ENCODE measurements at regions not wholly inside any gene's neighbourhood (a gene's known extent, or its start where the extent isn't known, plus 50 kb on each side); places are given as distances from the start of the nearest gene placed in this dataset.

DNA sequence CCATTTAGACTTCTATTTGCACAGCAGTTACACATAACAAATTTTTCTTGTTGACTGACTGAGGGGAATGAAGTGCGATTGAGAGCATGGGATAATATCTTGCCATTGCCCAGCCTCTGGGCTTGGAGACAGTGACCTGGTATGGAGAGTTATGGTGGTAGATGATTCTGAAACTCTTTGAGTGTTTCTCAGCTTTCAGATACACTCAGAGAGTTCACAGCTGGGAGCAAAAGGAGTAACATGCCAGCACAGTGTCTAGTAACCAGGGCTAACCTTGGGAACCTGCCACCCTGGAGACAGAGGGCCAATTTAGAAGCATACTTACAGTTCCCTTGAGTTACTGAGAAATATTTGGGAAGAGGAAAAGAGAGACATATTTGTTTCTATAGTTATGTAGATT is 1099.3 kb upstream of the CELF4 start:
- Mint-ChIP-seq H3K27ac (no peak overlapping the region), H3K4me1 (no peaks in the 10 kb centered on the region), H3K27me3 (ENCODE audit: insufficient read depth, low read depth) (no peaks in the 10 kb centered on the region), H3K4me3 (no peak overlapping the region), H3K9me3 (no peaks in the 10 kb centered on the region), H3K36me3 (no peaks in the 10 kb centered on the region)
- no peaks in the 10 kb centered on the region for H3K9me3 ChIP-seq (ENCODE audit: low read depth)
- H3K4me3 ChIP-seq, result no peak overlapping the region
- no peaks in the 10 kb centered on the region for H3K4me1 ChIP-seq
- no peak overlapping the region for H3K9ac ChIP-seq
- no peak overlapping the region for H3K4me2 ChIP-seq
- no peaks in the 10 kb centered on the region for H3K79me2 ChIP-seq (ENCODE audit: low read depth)
- no peaks in the 10 kb centered on the region for H3F3A ChIP-seq (ENCODE audit: low read depth)
- no peak for DNase-seq (ENCODE audit: low spot score)
- H3K27me3 ChIP-seq, result no peaks in the 10 kb centered on the region
- TF ChIP-seq, protein P1, sequence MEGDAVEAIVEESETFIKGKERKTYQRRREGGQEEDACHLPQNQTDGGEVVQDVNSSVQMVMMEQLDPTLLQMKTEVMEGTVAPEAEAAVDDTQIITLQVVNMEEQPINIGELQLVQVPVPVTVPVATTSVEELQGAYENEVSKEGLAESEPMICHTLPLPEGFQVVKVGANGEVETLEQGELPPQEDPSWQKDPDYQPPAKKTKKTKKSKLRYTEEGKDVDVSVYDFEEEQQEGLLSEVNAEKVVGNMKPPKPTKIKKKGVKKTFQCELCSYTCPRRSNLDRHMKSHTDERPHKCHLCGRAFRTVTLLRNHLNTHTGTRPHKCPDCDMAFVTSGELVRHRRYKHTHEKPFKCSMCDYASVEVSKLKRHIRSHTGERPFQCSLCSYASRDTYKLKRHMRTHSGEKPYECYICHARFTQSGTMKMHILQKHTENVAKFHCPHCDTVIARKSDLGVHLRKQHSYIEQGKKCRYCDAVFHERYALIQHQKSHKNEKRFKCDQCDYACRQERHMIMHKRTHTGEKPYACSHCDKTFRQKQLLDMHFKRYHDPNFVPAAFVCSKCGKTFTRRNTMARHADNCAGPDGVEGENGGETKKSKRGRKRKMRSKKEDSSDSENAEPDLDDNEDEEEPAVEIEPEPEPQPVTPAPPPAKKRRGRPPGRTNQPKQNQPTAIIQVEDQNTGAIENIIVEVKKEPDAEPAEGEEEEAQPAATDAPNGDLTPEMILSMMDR (IDR thresholded peaks at IDR 0.05), result no peak
- TF ChIP-seq EZH2phosphoT487 (IDR thresholded peaks at IDR 0.05), result no peak
- no peak for TF ChIP-seq EZH2 (IDR thresholded peaks at IDR 0.05)
- no peak overlapping the region for H2AFZ ChIP-seq (replicated peaks)
- no peaks in the 10 kb centered on the region for H3K36me3 ChIP-seq
- H3K27ac ChIP-seq, result no peak overlapping the region
- no peaks in the 10 kb centered on the region for H4K20me1 ChIP-seq (ENCODE audit: low read depth)

DNA sequence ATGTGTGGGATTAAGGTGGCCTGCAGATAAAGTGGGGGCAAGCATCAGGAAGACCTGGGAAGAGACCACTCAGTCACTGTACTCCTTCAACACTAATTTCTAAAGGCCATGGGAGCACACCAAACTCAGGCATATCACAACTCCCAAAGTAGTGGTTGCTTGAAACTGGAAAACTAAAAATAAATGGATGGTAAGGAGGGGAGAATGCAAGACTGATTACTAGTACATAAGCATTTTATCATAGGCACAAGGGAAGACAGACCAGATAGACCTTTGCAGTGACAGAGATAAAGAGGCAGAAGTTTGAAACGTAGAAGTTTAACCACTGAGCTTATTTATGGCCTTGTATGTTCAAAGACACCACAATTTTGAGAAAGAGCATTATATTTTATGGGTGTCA is 1098.1 kb upstream of the CELF4 start:
- Histone ChIP-seq H2AFZ (replicated peaks) (no peak overlapping the region), H3K27ac (no peak overlapping the region), H3F3A (ENCODE audit: low read depth) (no peaks in the 10 kb centered on the region), H3K4me2 (no peak overlapping the region), H3K9me3 (ENCODE audit: low read depth) (no peaks in the 10 kb centered on the region), H3K4me1 (no peaks in the 10 kb centered on the region), H3K4me3 (no peak overlapping the region), H4K20me1 (ENCODE audit: low read depth) (no peaks in the 10 kb centered on the region), H3K27me3 (no peaks in the 10 kb centered on the region), H3K36me3 (no peaks in the 10 kb centered on the region), H3K79me2 (ENCODE audit: low read depth) (no peaks in the 10 kb centered on the region), H3K9ac (no peak overlapping the region)
- no peaks in the 10 kb centered on the region for H3K4me1 Mint-ChIP-seq
- H3K27ac Mint-ChIP-seq, result no peak overlapping the region
- H3K36me3 Mint-ChIP-seq, result no peaks in the 10 kb centered on the region
- H3K27me3 Mint-ChIP-seq (ENCODE audit: insufficient read depth, low read depth), result no peaks in the 10 kb centered on the region
- TF ChIP-seq, protein P1 (IDR thresholded peaks at IDR 0.05), result no peak
- TF ChIP-seq EZH2phosphoT487 (IDR thresholded peaks at IDR 0.05) (no peak), EZH2 (IDR thresholded peaks at IDR 0.05) (no peak)
- H3K9me3 Mint-ChIP-seq, result no peaks in the 10 kb centered on the region
- no peak overlapping the region for H3K4me3 Mint-ChIP-seq
- no peak for DNase-seq (ENCODE audit: low spot score)

DNA sequence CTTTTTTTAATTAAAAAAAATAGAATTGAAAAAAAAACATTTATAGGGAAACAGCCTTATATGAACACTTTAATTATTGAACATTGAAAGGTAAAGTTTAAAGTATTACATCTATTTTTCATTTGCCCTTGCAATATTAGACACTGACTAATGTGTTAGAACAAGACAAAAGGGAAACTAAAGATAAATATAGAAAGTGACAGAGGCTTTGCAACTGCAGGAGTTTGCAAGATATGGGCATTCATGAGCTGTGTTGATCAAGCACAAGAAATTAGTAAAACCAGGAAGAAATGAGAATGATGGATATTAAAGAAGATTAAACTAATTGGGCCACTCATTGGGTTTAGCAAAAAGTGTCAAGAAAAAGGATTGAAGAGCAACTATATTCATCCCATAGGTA is 1097.7 kb upstream of the CELF4 start:
- no peaks in the 10 kb centered on the region for H3K27me3 ChIP-seq
- no peak for DNase-seq (ENCODE audit: low spot score)
- no peaks in the 10 kb centered on the region for H3K79me2 ChIP-seq (ENCODE audit: low read depth)
- no peak overlapping the region for H3K9ac ChIP-seq
- Mint-ChIP-seq H3K9me3 (no peaks in the 10 kb centered on the region), H3K27ac (no peak overlapping the region), H3K4me1 (no peaks in the 10 kb centered on the region), H3K36me3 (no peaks in the 10 kb centered on the region), H3K27me3 (ENCODE audit: insufficient read depth, low read depth) (no peaks in the 10 kb centered on the region), H3K4me3 (no peak overlapping the region)
- H3K4me1 ChIP-seq, result no peaks in the 10 kb centered on the region
- H3F3A ChIP-seq (ENCODE audit: low read depth), result no peaks in the 10 kb centered on the region
- no peak overlapping the region for H2AFZ ChIP-seq (replicated peaks)
- no peak overlapping the region for H3K4me2 ChIP-seq
- H3K36me3 ChIP-seq, result no peaks in the 10 kb centered on the region
- no peak overlapping the region for H3K4me3 ChIP-seq
- TF ChIP-seq, protein P1 (IDR thresholded peaks at IDR 0.05), result no peak
- no peak for TF ChIP-seq EZH2phosphoT487 (IDR thresholded peaks at IDR 0.05)
- TF ChIP-seq EZH2 (IDR thresholded peaks at IDR 0.05), result no peak
- no peaks in the 10 kb centered on the region for H4K20me1 ChIP-seq (ENCODE audit: low read depth)
- no peak overlapping the region for H3K27ac ChIP-seq
- H3K9me3 ChIP-seq (ENCODE audit: low read depth), result no peaks in the 10 kb centered on the region

DNA sequence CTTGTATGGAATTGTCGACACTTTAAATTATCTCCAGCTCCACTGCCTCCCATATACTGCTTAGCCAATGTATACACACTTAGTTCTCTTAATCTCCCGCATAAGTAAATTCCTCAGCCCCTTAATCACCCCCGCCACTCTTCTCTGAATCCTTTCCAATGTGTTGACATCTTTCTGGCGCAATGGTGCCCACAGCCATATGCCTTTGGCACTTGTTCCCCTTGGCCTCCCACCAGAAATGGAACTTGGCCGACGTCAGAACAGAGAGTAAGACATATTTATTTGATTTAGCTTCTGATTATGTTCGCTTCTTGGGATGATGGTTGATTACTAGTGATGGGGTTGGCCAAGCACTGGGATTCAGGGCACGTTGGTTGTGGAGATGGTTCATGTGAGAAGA is 1089.3 kb upstream of the CELF4 start:
- no peak overlapping the region for H3K4me3 Mint-ChIP-seq

More for the DNA sequence above, 1089.3 kb upstream of the CELF4 start:
- no peak overlapping the region for H3K4me3 ChIP-seq
- no peaks in the 10 kb centered on the region for H3K79me2 ChIP-seq (ENCODE audit: low read depth)
- H3K9ac ChIP-seq, result no peak overlapping the region
- H3K36me3 ChIP-seq, result no peaks in the 10 kb centered on the region
- H4K20me1 ChIP-seq (ENCODE audit: low read depth), result no peaks in the 10 kb centered on the region
- H3K27ac Mint-ChIP-seq, result no peak overlapping the region
- H3K27me3 ChIP-seq, result no peaks in the 10 kb centered on the region
- H3K9me3 Mint-ChIP-seq, result no peaks in the 10 kb centered on the region
- DNase-seq (ENCODE audit: low spot score), result no peak
- H3F3A ChIP-seq (ENCODE audit: low read depth), result no peaks in the 10 kb centered on the region
- H3K4me1 ChIP-seq, result no peaks in the 10 kb centered on the region
- no peak overlapping the region for H3K27ac ChIP-seq
- H3K9me3 ChIP-seq (ENCODE audit: low read depth), result no peaks in the 10 kb centered on the region
- no peak overlapping the region for H2AFZ ChIP-seq (replicated peaks)
- peaks cover 3% of the 10 kb centered on the region for H3K4me1 Mint-ChIP-seq
- TF ChIP-seq, protein P1 (IDR thresholded peaks at IDR 0.05), result no peak
- TF ChIP-seq EZH2 (IDR thresholded peaks at IDR 0.05) (no peak), EZH2phosphoT487 (IDR thresholded peaks at IDR 0.05) (no peak)
- H3K27me3 Mint-ChIP-seq (ENCODE audit: insufficient read depth, low read depth), result no peaks in the 10 kb centered on the region
- no peak overlapping the region for H3K4me2 ChIP-seq
- no peaks in the 10 kb centered on the region for H3K36me3 Mint-ChIP-seq
